ENCODE measurements at regions not wholly inside any gene's neighbourhood (a gene's known extent, or its start where the extent isn't known, plus 50 kb on each side); places are given as distances from the start of the nearest gene placed in this dataset.

- no peaks in the 10 kb centered on the region for H3K27me3 ChIP-seq (ENCODE audit: insufficient read depth, poor library complexity, severe bottlenecking)
- no peak for TF ChIP-seq GABPA (IDR thresholded peaks at IDR 0.05; ENCODE audit: low read depth)
- TF ChIP-seq SPI1 (IDR thresholded peaks at IDR 0.05; ENCODE audit: borderline replicate concordance, low read depth), result no peak
- TF ChIP-seq CTCF (IDR thresholded peaks at IDR 0.05; ENCODE audit: insufficient read depth, low read length), result no peak
- TF ChIP-seq REST (IDR thresholded peaks at IDR 0.05; ENCODE audit: insufficient replicate concordance, low read depth), result no peak
- no peak for TF ChIP-seq POLR2AphosphoS5 (IDR thresholded peaks at IDR 0.05; ENCODE audit: low read depth)
- no peak for DNase-seq (ENCODE audit: low read depth in 1 of 2, low spot score in 1 of 2)
- H3K27ac ChIP-seq (replicated peaks), result no peak overlapping the region
- no peak overlapping the region for H3K4me3 ChIP-seq (replicated peaks; ENCODE audit: insufficient read depth, low read length)
Measured at GRCh38 chr11:82560836-82561235, 172.8 kb downstream of the FAM181B start.

- DNase-seq (ENCODE audit: low read depth in 1 of 2, low spot score in 1 of 2), result no peak
- H3K27me3 ChIP-seq (ENCODE audit: insufficient read depth, poor library complexity, severe bottlenecking), result no peaks in the 10 kb centered on the region
- H3K4me3 ChIP-seq (replicated peaks; ENCODE audit: insufficient read depth, low read length), result no peak overlapping the region
- no peak overlapping the region for H3K27ac ChIP-seq (replicated peaks)
- TF ChIP-seq GABPA (IDR thresholded peaks at IDR 0.05; ENCODE audit: low read depth), result no peak
- TF ChIP-seq REST (IDR thresholded peaks at IDR 0.05; ENCODE audit: insufficient replicate concordance, low read depth), result no peak
Measured at GRCh38 chr11:82559609-82560008, 174.1 kb downstream of the FAM181B start.

GRCh38 chr11:82557274-82557673 is 176.4 kb downstream of the FAM181B start:
- Histone ChIP-seq H3K27ac (replicated peaks) (no peak overlapping the region), H3K4me3 (replicated peaks; ENCODE audit: insufficient read depth, low read length) (no peak overlapping the region), H3K27me3 (ENCODE audit: insufficient read depth, poor library complexity, severe bottlenecking) (no peaks in the 10 kb centered on the region)
- no peak for TF ChIP-seq REST (IDR thresholded peaks at IDR 0.05; ENCODE audit: insufficient replicate concordance, low read depth)
- no peak for TF ChIP-seq GABPA (IDR thresholded peaks at IDR 0.05; ENCODE audit: low read depth)
- no peak for TF ChIP-seq POLR2AphosphoS5 (IDR thresholded peaks at IDR 0.05; ENCODE audit: low read depth)
- TF ChIP-seq CTCF (IDR thresholded peaks at IDR 0.05; ENCODE audit: insufficient read depth, low read length), result no peak
- no peak for TF ChIP-seq SPI1 (IDR thresholded peaks at IDR 0.05; ENCODE audit: borderline replicate concordance, low read depth)
- DNase-seq (ENCODE audit: low read depth in 1 of 2, low spot score in 1 of 2), result no peak

GRCh38 chr11:82556210-82556609 is 177.5 kb downstream of the FAM181B start:
- no peak for DNase-seq (ENCODE audit: low read depth in 1 of 2, low spot score in 1 of 2)
- no peaks in the 10 kb centered on the region for H3K27me3 ChIP-seq (ENCODE audit: insufficient read depth, poor library complexity, severe bottlenecking)
- TF ChIP-seq GABPA (IDR thresholded peaks at IDR 0.05; ENCODE audit: low read depth) (no peak), POLR2AphosphoS5 (IDR thresholded peaks at IDR 0.05; ENCODE audit: low read depth) (no peak), SPI1 (IDR thresholded peaks at IDR 0.05; ENCODE audit: borderline replicate concordance, low read depth) (no peak), REST (IDR thresholded peaks at IDR 0.05; ENCODE audit: insufficient replicate concordance, low read depth) (no peak), CTCF (IDR thresholded peaks at IDR 0.05; ENCODE audit: insufficient read depth, low read length) (no peak)
- H3K4me3 ChIP-seq (replicated peaks; ENCODE audit: insufficient read depth, low read length), result no peak overlapping the region
- H3K27ac ChIP-seq (replicated peaks), result no peak overlapping the region

All from HL-60 (cell line).